ENCODE measurements at regions not wholly inside any gene's neighbourhood (a gene's known extent, or its start where the extent isn't known, plus 50 kb on each side); places are given as distances from the start of the nearest gene placed in this dataset.

DNA sequence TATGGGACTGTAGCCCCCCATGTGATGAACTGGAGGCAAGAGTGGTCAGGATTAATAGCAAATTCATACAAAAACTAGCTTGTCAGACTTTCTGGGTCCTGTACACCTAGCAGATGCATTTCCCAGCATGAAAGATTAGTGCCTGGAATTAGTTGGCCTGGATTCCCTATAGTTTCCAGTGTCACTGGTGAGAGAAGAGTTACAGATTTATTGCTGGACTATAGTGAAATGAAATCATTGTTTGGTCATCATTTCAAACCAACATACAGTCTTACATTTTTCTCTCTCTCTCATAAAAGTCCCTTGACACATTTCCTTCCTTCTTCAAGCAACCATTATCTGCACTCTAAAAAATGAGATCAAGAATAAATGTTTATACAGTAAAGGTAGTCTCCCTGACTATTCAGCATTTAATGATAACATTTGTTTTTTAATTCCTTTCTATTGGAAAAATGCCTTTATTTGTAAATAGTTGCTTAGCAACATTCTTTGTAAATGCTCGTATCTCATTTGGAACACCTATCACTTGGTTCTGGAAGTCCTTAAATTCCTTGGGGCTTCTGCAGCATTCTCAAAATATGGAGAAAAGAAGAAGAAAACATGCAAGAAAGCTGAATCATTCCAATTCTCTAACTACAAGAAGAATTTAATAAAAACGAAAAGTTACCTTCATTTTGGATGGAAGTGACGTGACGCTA, 144.4 kb downstream of the MREG start:
- no peak overlapping the region for H3K4me3 ChIP-seq
- TF ChIP-seq POLR2A (IDR thresholded peaks at IDR 0.05) (no peak), EP300 (IDR thresholded peaks at IDR 0.05) (no peak)
- TF ChIP-seq, protein P1, sequence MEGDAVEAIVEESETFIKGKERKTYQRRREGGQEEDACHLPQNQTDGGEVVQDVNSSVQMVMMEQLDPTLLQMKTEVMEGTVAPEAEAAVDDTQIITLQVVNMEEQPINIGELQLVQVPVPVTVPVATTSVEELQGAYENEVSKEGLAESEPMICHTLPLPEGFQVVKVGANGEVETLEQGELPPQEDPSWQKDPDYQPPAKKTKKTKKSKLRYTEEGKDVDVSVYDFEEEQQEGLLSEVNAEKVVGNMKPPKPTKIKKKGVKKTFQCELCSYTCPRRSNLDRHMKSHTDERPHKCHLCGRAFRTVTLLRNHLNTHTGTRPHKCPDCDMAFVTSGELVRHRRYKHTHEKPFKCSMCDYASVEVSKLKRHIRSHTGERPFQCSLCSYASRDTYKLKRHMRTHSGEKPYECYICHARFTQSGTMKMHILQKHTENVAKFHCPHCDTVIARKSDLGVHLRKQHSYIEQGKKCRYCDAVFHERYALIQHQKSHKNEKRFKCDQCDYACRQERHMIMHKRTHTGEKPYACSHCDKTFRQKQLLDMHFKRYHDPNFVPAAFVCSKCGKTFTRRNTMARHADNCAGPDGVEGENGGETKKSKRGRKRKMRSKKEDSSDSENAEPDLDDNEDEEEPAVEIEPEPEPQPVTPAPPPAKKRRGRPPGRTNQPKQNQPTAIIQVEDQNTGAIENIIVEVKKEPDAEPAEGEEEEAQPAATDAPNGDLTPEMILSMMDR (IDR thresholded peaks at IDR 0.05): no peak
- no peak overlapping the region for H3K27ac ChIP-seq
- no peaks in the 10 kb centered on the region for H3K9me3 ChIP-seq
- H3K27me3 ChIP-seq: no peaks in the 10 kb centered on the region
- H3K4me1 ChIP-seq (ENCODE audit: insufficient read depth): no peaks in the 10 kb centered on the region
- DNase-seq: no peak
- intact Hi-C loops (cut with DNase I): no loop called here
- no peaks in the 10 kb centered on the region for H3K36me3 ChIP-seq
- 52 to 53% (median 52%) methylated on average over 4 of the region's 4 CpGs for WGBS, 3 donors

DNA sequence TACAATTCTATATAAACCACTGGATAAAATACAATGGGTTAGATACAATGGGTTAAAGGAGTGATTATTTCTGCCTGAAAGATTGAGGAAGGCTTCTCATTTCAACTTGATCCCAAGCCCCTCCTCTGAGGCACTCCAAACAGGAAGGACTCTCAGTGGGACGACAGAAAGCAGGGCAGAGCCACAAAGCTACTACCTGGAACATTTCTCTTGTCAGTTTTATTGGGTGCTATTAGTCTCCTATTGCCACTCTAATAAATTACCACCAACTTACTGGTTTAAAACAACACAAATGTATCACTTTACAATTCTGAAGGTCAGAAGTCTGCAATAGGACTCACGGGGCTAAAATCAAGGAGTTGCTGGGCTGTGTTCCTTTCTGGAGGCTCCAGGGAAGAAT, 146.7 kb downstream of the MREG start:
- WGBS, 3 donors: 52 to 77% (median 60%) methylated on average over 2 of the region's 2 CpGs
- no peak overlapping the region for H3K4me3 ChIP-seq
- intact Hi-C loops (cut with DNase I): no loop called here
- no peak for DNase-seq
- H3K27me3 ChIP-seq: no peaks in the 10 kb centered on the region
- H3K9me3 ChIP-seq: no peaks in the 10 kb centered on the region
- no peak overlapping the region for H3K27ac ChIP-seq
- H3K4me1 ChIP-seq (ENCODE audit: insufficient read depth): no peaks in the 10 kb centered on the region
- H3K36me3 ChIP-seq: no peaks in the 10 kb centered on the region
- TF ChIP-seq EP300 (IDR thresholded peaks at IDR 0.05): no peak
- TF ChIP-seq POLR2A (IDR thresholded peaks at IDR 0.05): no peak
- TF ChIP-seq, protein P1 (IDR thresholded peaks at IDR 0.05): no peak

- Histone ChIP-seq H3K4me3 (no peak overlapping the region), H3K27me3 (no peaks in the 10 kb centered on the region), H3K4me1 (ENCODE audit: insufficient read depth) (no peaks in the 10 kb centered on the region), H3K9me3 (no peaks in the 10 kb centered on the region), H3K27ac (no peak overlapping the region), H3K36me3 (no peaks in the 10 kb centered on the region)
- intact Hi-C loops (cut with DNase I): no loop called here
- no peak for TF ChIP-seq EP300 (IDR thresholded peaks at IDR 0.05)
- 18 to 27% (median 19%) methylated on average over 2 of the region's 2 CpGs for WGBS, 3 donors
- no peak for DNase-seq
These were observed 149.7 kb downstream of the MREG start for GRCh38 chr2:215863687-215864086.

DNA sequence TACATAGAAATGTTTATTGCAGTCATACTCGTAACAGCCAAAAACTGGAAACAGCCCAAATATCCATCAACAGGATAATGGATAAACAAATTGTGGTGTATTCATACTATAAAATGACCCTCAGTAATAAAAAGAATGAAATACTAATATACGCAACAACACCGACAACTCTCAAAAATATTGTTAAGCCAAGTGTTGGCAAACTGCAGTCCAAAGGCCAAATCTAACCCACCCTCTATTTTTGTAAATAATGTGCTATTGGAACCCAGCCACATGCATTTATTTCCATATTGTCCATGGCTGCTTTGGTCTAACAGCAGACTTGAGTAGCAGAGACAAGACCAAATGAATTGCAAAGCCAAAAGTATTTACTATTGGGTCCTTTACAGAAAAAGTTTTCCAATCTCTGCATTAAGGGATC, 151.0 kb downstream of the MREG start:
- no peaks in the 10 kb centered on the region for H3K9me3 ChIP-seq
- intact Hi-C loops (cut with DNase I): no loop called here
- no peaks in the 10 kb centered on the region for H3K36me3 ChIP-seq
- 87 to 90% (median 89%) methylated on average over 3 of the region's 3 CpGs for WGBS, 3 donors
- H3K4me1 ChIP-seq (ENCODE audit: insufficient read depth): no peaks in the 10 kb centered on the region
- DNase-seq: no peak
- TF ChIP-seq EP300 (IDR thresholded peaks at IDR 0.05) (no peak), POLR2A (IDR thresholded peaks at IDR 0.05) (no peak)
- TF ChIP-seq, protein P1 (IDR thresholded peaks at IDR 0.05): no peak
- no peak overlapping the region for H3K4me3 ChIP-seq
- H3K27me3 ChIP-seq: no peaks in the 10 kb centered on the region
- no peak overlapping the region for H3K27ac ChIP-seq

DNA sequence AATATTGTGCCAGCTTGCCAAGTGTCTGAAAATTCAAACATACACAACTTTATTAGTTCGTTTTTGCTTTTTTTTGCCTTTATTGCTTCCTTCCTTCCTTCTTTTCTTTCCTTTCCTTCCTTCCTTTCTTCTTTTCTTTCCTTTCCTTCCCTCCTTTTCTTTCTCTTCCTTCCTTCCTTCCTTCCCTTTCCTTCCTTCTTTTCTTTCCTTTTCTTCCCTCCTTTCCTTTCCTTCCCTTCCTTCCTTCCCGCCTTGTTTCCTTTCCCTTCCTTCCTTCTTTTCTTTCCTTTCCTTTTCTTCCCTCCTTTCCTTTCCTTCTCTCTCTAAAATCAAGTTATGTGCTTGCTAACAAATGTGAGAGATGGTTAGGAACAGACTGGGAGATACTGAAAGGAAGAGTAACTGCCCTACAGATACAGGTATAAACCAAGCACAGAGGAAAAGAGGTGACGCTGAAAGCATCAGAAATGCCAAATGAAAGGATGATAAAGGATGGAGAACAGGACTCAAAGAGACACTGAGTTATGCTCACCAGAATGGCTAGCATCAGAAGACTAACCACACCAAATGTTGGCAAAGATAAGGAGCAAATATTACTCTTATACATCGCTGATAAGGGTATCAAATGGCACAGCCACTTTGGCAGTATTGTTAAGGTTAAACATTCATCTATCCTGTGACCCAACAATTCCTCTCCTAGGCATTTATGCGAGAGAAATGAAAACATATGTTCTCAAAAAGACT, 151.6 kb downstream of the MREG start:
- no peaks in the 10 kb centered on the region for H3K4me1 ChIP-seq (ENCODE audit: insufficient read depth)
- 84 to 88% (median 87%) methylated on average over 5 of the region's 5 CpGs for WGBS, 3 donors
- H3K27ac ChIP-seq: no peak overlapping the region
- H3K9me3 ChIP-seq: no peaks in the 10 kb centered on the region
- intact Hi-C loops (cut with DNase I): no loop called here
- H3K27me3 ChIP-seq: no peaks in the 10 kb centered on the region
- no peak for TF ChIP-seq EP300 (IDR thresholded peaks at IDR 0.05)
- no peak for TF ChIP-seq POLR2A (IDR thresholded peaks at IDR 0.05)
- TF ChIP-seq, protein P1 (IDR thresholded peaks at IDR 0.05): no peak
- no peaks in the 10 kb centered on the region for H3K36me3 ChIP-seq
- no peak for DNase-seq
- no peak overlapping the region for H3K4me3 ChIP-seq

Data from ovary (tissue), 7 donors.